ENCODE measurements at regions not wholly inside any gene's neighbourhood (a gene's known extent, or its start where the extent isn't known, plus 50 kb on each side); places are given as distances from the start of the nearest gene placed in this dataset.

GRCh38 chr11:113532697-113533424 is 57.7 kb upstream of the DRD2 start:
- intact Hi-C loops (cut with DNase I, micrococcal nuclease) = loop anchor here in 1 of 2 donors (5.0 to 10.0 kb wide), 3 partner anchors 58 to 226 kb away; partner anchors contain the start of gene DRD2
- ATAC-seq = peak; percentile 86

GRCh38 chr11:113531575-113532451 is 56.6 kb upstream of the DRD2 start:
- ATAC-seq (peak; percentile 86), DNase-seq (no peak)
- intact Hi-C loops (cut with DNase I, micrococcal nuclease) = loop anchor here in 1 of 2 donors (5.0 to 10.0 kb wide), 3 partner anchors 57 to 225 kb away; partner anchors contain the start of gene DRD2

More at GRCh38 chr11:113532697-113533424, 57.7 kb upstream of the DRD2 start:
- peak; percentile 55 to 88 for DNase-seq

DNA sequence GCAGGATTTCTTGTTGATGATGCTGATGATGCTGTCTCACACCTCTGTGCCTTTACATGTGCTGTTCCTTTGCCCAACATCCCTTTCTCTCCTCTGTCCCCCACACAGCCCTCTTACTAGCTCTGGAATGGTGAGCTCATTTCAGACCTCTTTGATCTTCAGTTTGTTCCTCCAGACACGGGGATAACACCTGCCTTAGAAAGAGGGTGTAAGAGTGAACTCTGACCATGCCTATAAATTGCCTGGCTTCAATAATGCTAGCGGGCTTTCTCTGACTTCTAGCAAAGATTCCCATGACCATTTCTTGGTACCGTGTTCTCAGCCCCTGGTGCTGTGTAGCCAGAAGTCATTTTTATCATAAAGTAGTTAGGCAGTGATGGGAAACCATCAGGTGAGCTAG is 55.9 kb upstream of the DRD2 start:
- ATAC-seq (peak; percentile 68), DNase-seq (no peak)
- intact Hi-C loops (cut with DNase I, micrococcal nuclease) = loop anchor here in 1 of 2 donors (5.0 to 10.0 kb wide), 3 partner anchors 56 to 224 kb away; partner anchors contain the start of gene DRD2

GRCh38 chr11:113529606-113530005 is 54.4 kb upstream of the DRD2 start:
- DNase-seq (no peak), ATAC-seq (no peak)
- intact Hi-C loops (cut with DNase I, micrococcal nuclease) = loop anchor here in 1 of 2 donors (5.0 to 10.0 kb wide), 3 partner anchors 55 to 222 kb away; partner anchors contain the start of gene DRD2

GRCh38 chr11:113528982-113529381 is 53.8 kb upstream of the DRD2 start:
- no peak for ATAC-seq
- DNase-seq = no peak
- intact Hi-C loops (cut with DNase I, micrococcal nuclease) = no loop called here

DNA sequence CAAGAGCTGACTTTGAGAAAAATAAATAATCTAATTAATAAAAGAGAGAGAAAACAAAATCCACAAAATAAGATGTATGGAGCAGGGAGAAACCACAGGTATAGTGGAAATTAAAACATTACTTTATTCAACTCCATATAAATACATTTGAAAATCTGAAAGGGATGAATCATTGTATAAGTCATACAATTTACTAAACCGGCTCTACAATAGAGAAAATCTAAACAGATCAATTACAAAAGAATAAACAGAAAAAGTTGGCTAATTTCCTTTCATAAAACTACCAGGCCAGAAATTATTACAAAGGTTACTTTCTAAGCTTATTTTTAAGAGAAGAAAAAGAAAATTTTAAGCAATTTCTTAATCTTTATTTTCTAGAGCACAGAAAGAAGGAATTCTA is 51.3 kb upstream of the DRD2 start:
- intact Hi-C loops (cut with DNase I, micrococcal nuclease) = no loop called here
- ATAC-seq = no peak
- no peak for DNase-seq

All from left colon (tissue), 2 donors.